NOMO-1 treated with dmso at 0.1 percent for 144 hours (cell line): ENCODE measurements at regions not wholly inside any gene's neighbourhood (a gene's known extent, or its start where the extent isn't known, plus 50 kb on each side); places are given as distances from the start of the nearest gene placed in this dataset.
"Not testable (repeated sequence)": the region's sequence is repeated elsewhere in the genome, so short reads cannot be mapped to it uniquely, and the experiment has no call there.

Experiments
- DNase-seq: peaks from one replicate; lab custom pipeline; 2025; ENCODE audit not compliant: unreplicated experiment; lab: John Stamatoyannopoulos, UW

DNA sequence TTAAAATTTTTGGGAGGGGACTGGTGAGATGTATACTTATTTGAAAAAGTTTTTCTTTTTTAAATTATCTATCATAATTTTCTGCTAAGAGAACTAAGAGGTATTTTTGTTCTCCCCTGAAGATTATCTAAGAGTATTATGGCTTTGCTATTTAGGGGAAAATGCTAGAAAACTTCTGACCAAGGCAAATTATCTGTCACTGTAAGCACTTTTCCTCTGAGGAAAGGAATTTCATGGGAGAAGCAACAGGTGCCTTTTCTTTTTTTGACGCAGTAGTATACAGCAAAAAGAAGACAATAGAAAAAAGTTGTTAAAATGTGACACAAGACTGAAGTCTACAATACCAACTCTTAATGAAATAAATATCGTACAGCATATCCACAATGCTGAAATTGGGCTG is 201.6 kb upstream of the NANOGP8 start:
- no peak for DNase-seq

DNA sequence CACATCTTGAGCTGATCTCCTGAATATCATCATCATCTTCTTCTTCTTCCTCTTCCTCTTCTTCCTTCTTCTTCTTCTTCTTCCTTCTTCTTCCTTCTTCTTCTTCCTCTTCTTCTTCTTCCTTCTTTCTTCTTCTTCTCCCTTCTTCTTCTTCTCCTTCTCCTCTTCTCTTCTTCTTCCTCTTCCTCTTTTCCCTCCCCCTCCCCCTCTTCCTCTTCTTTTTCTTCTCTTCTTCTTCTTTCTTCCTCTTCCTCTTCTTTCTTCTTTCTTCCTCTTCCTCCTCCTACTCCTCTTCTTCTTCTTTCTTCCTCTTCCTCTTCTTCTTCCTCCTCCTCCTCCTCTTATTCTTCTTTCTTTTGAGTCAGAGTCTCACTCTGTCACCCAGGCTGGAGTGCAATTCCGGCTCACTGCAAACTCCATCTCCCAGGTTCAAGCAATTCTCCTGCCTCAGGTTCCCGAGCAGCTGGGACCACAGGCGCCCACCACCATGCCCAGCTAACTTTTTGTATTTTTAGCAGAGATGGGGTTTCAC is 197.9 kb upstream of the NANOGP8 start:
- DNase-seq, result no peak

DNA sequence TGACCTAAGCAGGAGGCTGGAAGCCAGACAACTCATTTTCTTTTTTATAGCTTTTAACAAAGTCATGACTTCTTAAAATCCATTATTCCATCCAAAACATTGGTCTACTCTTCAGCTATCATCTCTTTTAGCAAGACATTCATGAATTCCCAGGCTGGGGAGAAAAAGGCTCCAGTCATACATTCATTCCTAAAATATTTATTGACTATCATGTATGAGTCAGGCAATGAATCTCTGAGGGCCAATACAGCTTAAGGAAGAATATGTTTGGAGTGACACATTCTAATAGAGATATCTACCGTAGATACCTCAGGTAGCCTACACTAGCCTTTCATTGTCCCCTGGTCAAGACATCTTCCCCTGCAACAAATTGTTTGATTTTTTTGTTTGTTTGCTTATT is 196.4 kb upstream of the NANOGP8 start:
- no peak for DNase-seq

GRCh38 chr15:35279811-35280210 is 194.7 kb upstream of the NANOGP8 start:
- DNase-seq, result no peak

DNA sequence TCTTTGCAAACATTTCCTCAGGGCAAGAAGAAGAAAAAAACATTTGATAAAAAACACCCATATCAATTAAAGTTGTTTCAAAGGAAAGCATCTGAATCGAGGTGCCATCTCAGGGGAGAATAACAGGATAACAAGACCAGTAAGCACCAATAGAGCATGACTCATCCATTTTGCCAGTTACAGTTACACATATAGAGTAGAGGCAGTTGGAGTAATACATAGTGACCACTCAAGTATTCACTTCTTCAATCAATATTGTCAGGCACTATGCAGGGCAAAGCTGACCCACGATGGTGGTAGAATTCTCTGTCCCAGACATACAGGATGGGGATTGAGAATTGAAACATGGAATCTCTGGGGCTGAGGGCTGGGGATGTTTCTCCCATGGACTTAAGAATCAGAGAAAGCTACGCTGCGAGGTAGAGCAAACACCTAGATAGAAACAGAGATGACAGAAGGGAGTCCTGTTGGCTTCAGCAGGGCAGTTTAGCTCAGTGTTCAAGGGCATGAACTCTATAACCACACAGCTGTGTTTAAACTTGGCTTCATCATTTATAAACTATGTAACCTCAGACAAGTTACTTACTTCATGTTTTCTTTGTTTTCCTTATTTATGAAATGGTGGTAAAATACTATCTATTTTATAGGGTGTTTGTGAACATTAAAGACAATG is 186.4 kb upstream of the NANOGP8 start:
- DNase-seq, result no peak

DNA sequence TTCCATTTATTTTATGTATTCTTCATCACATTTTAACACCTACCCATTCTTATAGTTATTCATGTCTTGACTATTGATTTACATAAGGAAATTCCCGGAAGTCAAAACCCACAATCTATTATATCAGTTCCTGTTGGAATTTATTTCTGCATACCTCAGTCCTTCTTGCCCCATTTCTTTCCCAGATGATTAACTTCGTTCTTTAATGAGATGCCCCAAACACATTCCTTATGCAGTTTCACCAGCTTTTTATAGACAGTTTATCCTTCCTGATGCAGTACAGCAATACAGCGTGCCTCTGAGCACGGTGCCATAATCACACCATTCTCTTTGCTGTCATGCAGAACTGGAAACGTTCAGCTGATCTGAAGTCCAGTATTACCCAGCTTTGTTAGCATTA is 175.8 kb upstream of the NANOGP8 start:
- DNase-seq, result no peak

- DNase-seq, result not testable (repeated sequence)
These were observed 175.2 kb upstream of the NANOGP8 start for GRCh38 chr15:35260274-35260673.

GRCh38 chr15:35256551-35256950 is 171.5 kb upstream of the NANOGP8 start:
- no peak for DNase-seq

DNA sequence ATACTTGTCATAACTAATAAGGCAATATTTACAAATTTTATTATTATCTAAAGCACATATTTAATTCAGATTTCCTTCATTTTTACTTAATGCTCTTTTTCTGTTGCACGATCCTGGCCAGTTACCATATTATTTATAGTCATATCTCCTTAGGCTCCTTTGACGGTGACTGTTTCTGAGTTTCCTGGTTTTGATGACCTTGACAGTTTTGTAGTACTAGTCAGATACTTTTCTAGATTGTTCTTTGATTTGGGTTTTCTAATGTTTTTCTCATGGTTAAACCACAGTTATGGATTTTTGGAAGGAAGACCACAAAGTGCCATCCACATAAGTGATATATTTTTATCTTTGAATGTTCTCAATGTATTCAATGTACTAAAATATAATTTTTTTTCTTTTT is 171.0 kb upstream of the NANOGP8 start:
- DNase-seq, result no peak

DNA sequence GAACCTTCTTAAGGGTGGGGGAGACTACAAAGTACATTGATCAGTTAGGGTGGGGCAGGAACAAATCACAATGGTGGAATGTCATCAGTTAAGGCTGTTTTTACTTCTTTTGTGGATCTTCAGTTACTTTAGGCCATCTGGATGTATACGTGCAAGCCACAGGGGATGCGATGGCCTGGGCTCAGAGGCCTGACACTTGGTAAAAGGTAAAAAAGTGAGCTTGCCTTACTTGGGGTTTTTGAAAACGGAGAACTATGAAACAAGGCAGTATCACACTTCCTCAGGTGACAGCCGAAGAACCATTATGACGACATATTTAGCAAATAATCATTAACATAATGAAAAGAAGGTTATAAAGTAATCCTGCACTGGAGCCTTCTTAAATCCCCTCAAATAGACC is 169.8 kb upstream of the NANOGP8 start:
- not testable (repeated sequence) for DNase-seq

DNA sequence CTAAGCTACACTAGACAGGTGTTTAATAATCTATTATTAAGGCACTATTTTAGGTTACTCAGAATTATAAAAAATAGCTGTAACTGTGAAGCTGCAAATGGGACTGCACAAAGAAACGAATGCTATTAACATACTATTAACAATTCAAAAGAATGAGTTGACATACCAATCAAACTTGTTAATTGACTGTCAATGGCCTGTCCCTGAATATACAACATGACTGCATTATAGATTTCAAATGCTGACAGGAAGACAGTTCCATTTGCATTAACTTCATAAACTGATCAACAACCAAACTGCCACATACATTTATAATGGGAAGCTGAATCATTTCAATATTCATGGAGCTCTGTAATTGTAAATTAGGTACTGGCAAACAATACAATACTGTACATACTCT is 169.0 kb upstream of the NANOGP8 start:
- DNase-seq, result no peak

- no peak for DNase-seq
These were observed 167.3 kb upstream of the NANOGP8 start for GRCh38 chr15:35252351-35252865.

DNA sequence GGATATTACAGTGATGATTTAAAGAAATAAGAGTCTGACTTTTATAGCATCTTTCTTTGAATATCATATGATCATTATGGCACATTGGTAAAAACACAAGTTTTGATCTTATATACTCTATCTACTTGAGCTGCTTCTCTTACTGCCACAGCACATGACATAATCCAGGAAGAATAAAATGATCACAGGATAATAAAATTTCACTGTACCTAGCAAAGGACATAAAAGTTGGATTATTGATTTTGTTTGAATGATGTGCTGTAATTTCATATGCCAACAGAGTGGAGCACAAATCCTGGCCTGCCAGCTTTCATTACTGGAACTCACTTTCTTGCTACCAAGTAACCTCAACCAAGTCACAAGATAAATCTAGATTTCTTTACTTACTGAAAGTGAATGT is 162.1 kb upstream of the NANOGP8 start:
- DNase-seq, result no peak

- DNase-seq, result no peak
These were observed 161.4 kb upstream of the NANOGP8 start for GRCh38 chr15:35246451-35246850.

DNA sequence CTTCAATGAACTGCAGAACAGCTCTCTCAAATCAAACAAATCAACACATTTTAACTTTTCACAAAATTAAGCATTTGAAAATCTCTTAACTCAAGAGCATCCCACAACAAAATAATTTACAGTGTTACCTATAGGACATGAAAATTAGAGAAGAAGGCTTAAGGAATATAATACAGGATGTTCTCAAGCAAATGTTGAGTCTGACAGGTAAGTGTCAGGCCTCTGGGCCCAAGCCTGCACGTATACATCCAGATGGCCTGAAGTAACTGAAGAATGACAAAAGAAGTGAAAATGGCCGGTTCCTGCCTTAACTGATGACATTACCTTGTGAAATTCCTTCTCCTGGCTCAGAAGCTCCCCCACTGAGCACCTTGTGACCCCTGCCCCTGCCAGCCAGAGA is 160.6 kb upstream of the NANOGP8 start:
- DNase-seq, result not testable (repeated sequence)

GRCh38 chr15:35244227-35244626 is 159.1 kb upstream of the NANOGP8 start:
- DNase-seq, result no peak

DNA sequence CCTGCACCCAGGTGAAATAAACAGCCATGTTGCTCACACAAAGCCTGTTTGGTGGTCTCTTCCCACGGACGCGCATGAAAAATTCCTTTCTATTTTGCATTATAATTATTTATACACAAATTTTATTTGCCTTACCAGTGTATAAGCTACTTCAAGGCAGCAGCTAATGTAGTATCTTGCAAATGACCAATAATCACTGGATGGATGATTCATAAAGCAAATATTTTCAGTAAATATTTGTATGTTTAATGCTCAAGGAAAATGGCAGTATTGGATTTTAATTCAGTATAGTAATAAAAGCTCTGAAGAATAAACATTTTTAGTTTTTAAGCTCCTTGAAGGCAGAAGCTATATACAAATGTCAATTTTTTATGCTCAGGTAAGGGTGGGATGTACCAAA is 158.7 kb upstream of the NANOGP8 start:
- no peak for DNase-seq

GRCh38 chr15:35239693-35240092 is 154.6 kb upstream of the NANOGP8 start:
- not testable (repeated sequence) for DNase-seq

DNA sequence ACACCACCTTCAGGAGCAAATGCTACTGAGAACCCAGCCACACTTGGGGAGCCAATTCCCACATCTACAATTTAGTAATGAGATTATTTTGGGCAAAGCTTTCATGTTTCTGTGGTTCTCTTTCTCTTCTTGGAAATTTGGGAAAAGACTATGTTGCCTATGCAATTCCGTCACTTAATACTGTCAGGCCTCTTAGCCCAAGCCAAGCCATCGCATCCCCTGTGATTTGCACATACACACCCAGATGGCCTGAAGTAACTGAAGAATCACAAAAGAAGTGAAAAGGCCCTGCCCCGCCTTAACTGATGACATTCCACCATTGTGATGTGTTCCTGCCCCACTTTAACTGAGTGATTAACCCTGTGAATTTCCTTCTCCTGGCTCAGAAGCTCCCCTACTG is 153.4 kb upstream of the NANOGP8 start:
- not testable (repeated sequence) for DNase-seq

DNA sequence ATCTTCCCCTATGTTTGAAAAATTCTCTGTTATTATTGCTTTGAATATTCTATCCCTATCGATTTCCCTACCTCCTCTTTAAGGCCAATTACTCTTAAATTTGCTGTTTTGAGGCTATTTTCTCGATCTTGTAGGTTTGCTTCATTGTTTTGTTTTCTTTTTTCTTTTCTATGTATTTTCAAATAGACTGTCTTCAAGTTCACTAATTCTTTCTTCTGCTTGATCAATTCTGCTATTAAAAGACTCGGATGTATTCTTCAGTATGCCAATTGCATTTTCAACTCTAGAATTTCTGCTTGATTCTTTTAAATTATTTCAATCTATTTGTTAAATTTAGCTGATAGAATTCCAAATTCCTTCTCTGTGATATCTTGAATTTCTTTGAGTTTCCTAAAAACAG is 144.0 kb upstream of the NANOGP8 start:
- DNase-seq, result no peak

- no peak for DNase-seq
These were observed 133.1 kb upstream of the NANOGP8 start for GRCh38 chr15:35218215-35218614.

DNA sequence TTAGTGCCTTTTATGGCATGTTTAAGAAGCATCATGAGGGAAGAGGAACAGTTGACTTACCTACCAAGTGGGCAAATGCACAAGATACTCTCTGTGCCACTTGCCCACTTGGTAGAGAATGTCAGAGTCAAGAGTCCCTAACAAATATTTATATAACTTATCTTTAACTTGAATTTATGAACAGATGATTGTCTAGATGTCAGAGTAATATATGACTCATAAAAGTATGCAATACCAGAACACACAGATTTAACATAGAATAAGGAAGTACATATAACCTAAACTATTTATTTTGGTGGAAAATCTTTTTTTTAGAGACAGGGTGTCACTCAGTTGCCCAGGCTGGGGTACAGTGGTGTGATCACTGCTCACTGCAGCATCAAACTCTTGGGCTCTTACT is 130.0 kb upstream of the NANOGP8 start:
- DNase-seq, result no peak
